PFSK-1 (cell line): ENCODE measurements at regions not wholly inside any gene's neighbourhood (a gene's known extent, or its start where the extent isn't known, plus 50 kb on each side); places are given as distances from the start of the nearest gene placed in this dataset.

Experiments
- FOXP2 ChIP-seq: optimal IDR thresholded peaks from 2 replicates; pipeline ENCODE3; 2011; ENCODE audit warnings: borderline replicate concordance, control low read depth, inconsistent platforms; ENCODE audit not compliant: insufficient read depth; ENCODE audit errors: extremely low read length, extremely low read depth
- POLR2AphosphoS5 ChIP-seq: IDR thresholded peaks from 2 replicates; pipeline ENCODE4 v1.6.1; 2012; ENCODE audit warnings: low read depth, mild to moderate bottlenecking, control low read depth, low read length, moderate library complexity
- SIN3A ChIP-seq: IDR thresholded peaks from 2 replicates; pipeline ENCODE4 v1.6.1; 2012; ENCODE audit warnings: mild to moderate bottlenecking, low read length, moderate library complexity, borderline replicate concordance; ENCODE audit not compliant: insufficient read depth
- TAF1 ChIP-seq: IDR thresholded peaks from 2 replicates; pipeline ENCODE4 v1.6.1; 2012; ENCODE audit warnings: low read length, control low read depth, borderline replicate concordance; ENCODE audit not compliant: insufficient read depth
- TF ChIP-seq, protein P1 (sequence below), 2 experiments: IDR thresholded peaks; 2 replicates each; pipeline versions ENCODE4 v1.6.1 to v1.8.0; 2011 to 2012; ENCODE audit warnings: low read depth in 2 of 2, low read length in 2 of 2, control low read depth in 1 of 2, inconsistent platforms in 1 of 2, mild to moderate bottlenecking in 1 of 2, moderate library complexity in 1 of 2; ENCODE audit not compliant: insufficient read depth in 1 of 2

DNA sequence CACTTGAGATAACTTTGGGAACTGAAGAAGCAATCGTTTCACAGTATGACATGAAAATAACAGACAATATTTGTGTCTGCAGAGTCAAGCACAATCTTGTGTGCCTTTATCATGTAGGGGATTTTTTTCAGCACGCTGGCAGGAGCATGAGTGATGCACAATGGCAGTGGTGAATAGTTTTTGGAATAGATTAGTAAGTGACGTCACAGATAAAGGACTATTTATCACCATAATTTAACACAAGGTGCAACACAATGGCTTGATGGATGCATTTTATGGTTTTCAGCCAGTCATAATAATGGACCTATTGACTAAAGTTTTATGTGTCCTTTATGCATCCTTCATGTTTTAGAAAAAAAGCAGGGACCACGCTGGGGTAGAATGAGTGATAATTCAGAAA, 559.8 kb upstream of the FANCL start:
- no peak for TF ChIP-seq POLR2AphosphoS5
- TF ChIP-seq, protein P1, sequence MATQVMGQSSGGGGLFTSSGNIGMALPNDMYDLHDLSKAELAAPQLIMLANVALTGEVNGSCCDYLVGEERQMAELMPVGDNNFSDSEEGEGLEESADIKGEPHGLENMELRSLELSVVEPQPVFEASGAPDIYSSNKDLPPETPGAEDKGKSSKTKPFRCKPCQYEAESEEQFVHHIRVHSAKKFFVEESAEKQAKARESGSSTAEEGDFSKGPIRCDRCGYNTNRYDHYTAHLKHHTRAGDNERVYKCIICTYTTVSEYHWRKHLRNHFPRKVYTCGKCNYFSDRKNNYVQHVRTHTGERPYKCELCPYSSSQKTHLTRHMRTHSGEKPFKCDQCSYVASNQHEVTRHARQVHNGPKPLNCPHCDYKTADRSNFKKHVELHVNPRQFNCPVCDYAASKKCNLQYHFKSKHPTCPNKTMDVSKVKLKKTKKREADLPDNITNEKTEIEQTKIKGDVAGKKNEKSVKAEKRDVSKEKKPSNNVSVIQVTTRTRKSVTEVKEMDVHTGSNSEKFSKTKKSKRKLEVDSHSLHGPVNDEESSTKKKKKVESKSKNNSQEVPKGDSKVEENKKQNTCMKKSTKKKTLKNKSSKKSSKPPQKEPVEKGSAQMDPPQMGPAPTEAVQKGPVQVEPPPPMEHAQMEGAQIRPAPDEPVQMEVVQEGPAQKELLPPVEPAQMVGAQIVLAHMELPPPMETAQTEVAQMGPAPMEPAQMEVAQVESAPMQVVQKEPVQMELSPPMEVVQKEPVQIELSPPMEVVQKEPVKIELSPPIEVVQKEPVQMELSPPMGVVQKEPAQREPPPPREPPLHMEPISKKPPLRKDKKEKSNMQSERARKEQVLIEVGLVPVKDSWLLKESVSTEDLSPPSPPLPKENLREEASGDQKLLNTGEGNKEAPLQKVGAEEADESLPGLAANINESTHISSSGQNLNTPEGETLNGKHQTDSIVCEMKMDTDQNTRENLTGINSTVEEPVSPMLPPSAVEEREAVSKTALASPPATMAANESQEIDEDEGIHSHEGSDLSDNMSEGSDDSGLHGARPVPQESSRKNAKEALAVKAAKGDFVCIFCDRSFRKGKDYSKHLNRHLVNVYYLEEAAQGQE (IDR thresholded peaks at IDR 0.05; ENCODE audit: insufficient read depth in 1 of 2, low read depth in 2 of 2, low read length in 2 of 2): no peak
- TF ChIP-seq SIN3A: no peak
- no peak for TF ChIP-seq TAF1
- no peak for TF ChIP-seq FOXP2
